GM18517 (cell line): ENCODE measurements at regions not wholly inside any gene's neighbourhood (a gene's known extent, or its start where the extent isn't known, plus 50 kb on each side); places are given as distances from the start of the nearest gene placed in this dataset.

Experiments used
- ATAC-seq: cut with Tn5 transposase; IDR thresholded peaks from one replicate; pipeline ENCODE4 v1.9.1; 2021; ENCODE audit warnings: mild to moderate bottlenecking, moderate library complexity; ENCODE audit not compliant: unreplicated experiment

DNA sequence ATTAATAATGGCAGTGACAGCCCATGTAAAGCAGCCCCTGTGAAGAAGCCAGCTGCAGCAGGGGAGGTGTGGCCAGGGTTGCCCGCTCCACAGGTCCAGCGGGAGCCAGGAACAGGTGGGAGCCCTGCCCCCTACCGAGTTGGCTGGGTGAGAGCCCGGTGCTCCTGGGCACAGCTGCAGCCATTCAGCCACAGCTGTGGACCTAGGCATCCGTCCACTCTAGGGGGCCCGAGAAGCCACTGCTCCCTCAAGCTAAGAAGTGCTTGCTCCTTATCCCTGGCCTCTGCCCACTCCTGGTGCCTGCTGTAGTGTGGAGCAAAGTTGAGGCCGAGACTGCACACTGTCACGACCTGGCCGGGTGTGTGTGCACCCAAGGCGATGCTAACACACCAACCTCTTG lies 1469.0 kb downstream of the PCDH7 start:
- no peak for ATAC-seq

DNA sequence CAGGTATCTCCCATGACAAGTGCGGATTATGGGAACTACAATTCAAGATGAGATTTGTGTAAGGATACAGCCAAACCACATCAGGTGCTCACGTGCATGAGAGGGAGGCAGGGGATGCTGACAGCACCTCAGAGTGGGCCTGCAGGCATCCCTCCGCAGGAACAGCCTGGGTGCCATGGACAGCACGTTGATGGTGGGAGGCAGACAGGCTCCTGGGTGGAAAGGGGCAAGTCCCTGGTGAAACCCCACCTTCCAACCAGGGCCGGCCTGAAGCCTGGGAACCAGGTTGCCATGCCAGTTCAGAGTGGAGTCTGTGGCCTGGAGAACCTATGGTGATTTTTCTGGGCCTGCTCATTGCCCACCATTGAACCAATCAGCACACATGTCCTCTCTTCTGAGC lies 1469.6 kb downstream of the PCDH7 start:
- ATAC-seq, result no peak

DNA sequence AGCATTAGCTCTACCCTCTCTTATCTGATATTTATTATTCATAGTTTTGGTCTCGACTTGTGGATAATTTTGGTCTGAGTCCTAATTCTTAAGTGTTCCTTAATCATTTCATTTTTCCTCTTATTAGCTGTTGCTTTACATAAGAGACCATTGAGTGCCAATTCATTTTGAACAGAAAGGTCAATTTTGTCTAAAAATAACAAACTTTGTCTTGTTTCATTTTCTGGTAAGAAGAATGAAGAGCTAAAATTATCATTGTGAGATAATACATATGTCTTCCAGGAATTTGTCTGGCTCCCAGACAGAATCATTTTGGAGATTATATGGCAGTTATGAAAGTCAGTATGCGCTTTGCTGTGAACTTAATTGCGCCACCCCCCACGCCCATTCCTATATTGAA lies 1471.8 kb downstream of the PCDH7 start:
- no peak for ATAC-seq

GRCh38 chr4:32192363-32192762 lies 1472.2 kb downstream of the PCDH7 start:
- no peak for ATAC-seq

- ATAC-seq, result no peak
Observed at GRCh38 chr4:32192991-32193390, 1472.8 kb downstream of the PCDH7 start.

DNA sequence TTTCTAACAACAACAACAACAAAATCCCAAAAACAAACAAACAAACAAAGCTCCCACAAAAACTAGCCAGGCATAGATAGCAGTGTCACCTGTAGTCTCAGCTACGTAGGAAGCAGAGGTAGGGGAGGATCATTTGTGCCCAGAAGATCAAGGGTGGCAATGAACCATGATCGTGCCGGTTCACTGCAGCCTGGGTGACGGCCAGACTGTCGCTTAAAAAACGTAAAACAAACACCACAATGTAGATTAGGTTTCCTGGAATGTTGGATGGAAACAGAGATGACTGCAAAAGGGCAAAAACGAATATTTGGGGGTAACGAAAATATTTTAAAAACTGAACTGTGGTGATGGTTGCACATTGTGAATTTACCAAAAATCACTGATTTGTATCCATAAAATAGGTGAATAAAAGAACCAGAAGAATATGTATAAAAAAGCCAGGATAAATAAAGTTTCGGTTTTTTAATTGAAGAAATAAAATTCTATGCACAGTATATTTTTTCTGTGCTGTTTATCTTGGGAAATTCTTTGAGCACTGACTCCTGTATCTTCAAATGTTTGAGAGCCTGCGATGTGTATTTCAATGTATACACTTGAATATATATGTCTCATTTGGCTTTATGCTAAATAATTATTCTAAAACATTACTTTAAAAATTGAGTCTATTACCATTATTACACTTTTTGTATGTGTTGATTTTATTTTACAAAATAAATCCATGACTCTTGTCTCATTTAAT lies 1477.0 kb downstream of the PCDH7 start:
- no peak for ATAC-seq

DNA sequence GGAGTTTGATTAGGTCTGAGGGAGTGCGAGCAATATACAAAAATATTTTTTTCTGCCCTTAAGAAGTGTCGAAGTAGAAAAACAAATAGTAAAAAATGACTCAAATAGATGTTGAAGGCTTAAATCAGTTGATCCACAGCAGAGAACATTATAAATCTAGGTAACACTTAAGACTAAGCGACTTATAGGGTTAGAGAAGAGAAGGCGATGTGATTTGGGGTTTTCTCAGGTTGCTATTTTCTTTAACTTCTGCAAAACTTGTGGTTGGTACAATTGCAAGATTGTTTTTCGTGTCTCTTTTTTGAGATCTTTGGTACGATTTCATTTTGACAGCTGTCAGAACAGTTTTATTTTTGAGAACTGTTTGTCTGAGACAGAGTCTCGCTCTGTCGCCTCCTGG lies 1479.5 kb downstream of the PCDH7 start:
- no peak for ATAC-seq

- no peak for ATAC-seq
Observed at GRCh38 chr4:32203340-32203739, 1483.2 kb downstream of the PCDH7 start.

- no peak for ATAC-seq
Observed at GRCh38 chr4:32206756-32207155, 1486.6 kb downstream of the PCDH7 start.

DNA sequence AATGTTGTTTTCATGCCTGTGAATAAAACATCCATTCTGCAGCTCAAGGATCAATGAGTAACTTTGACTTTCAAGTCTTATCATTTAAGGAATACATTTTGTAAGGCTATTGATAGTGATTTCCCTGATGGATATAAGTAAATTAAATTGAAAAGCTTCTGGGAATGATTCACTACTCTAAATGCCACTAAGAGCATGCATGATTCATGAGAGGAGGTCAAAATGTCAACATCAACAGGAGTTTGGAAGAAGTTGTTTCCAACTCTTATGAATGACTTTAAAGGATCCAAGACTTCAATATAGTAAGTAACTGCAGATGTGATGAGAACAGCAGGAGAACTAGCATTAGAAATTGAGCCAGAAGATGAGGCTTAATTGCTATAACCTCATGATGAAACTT lies 1487.3 kb downstream of the PCDH7 start:
- ATAC-seq, result no peak

DNA sequence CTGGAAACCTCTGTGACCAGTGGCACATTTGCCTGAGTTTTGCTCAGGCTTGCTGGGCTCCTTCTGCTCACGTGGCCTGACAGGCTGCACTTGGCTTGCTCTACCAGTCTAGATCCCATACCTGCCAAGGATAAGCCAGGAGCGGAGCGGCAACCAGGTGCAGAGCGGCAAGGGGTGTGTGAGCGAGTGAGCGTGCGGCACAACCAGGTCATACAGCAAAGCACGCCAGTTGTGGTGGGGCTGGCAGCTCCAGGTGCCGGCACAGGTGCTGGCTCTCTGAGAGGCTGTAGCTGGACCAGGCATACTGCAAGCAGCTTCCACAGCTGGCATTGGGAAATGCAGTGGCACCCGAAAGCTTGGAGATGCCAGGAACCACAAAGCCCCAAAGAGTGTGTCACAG lies 1495.1 kb downstream of the PCDH7 start:
- ATAC-seq, result no peak

- ATAC-seq, result no peak
Observed at GRCh38 chr4:32216502-32216901, 1496.3 kb downstream of the PCDH7 start.

DNA sequence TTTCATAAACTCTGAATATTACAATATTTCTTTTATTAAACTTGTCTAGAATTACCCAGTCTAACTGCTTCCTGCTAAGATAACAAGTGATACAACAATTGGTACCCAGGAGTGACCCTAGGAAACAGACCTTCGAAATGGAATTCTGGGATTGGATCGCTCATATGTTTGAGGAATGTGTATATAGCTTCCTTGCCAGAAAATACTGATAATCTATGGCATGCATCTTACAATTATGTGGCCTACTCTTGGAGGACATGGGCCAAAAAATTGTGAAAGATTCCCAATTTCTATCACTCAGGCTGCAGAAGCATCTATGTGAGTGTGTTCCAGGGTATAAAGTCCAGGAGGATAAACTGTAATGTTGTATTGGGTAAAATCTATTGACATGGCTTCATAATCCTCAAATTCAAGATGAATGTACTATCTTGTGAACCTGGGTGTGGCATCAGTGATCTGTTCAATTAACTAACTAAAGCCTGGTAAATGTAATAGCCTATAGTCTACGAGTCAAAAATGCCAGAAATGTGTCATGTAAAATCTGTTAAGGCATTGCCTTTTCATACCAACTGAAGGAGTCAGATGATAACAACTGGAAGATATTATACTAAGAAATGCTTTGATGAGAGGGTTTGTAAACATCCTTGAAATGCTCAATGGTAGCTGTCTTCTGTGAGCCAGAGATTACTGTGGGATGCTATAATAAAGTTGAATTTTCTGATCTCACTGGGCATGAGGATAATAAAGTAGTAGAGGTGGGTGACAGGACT lies 1499.3 kb downstream of the PCDH7 start:
- no peak for ATAC-seq

GRCh38 chr4:32226204-32226603 lies 1506.0 kb downstream of the PCDH7 start:
- no peak for ATAC-seq

GRCh38 chr4:32226733-32227132 lies 1506.6 kb downstream of the PCDH7 start:
- no peak for ATAC-seq

DNA sequence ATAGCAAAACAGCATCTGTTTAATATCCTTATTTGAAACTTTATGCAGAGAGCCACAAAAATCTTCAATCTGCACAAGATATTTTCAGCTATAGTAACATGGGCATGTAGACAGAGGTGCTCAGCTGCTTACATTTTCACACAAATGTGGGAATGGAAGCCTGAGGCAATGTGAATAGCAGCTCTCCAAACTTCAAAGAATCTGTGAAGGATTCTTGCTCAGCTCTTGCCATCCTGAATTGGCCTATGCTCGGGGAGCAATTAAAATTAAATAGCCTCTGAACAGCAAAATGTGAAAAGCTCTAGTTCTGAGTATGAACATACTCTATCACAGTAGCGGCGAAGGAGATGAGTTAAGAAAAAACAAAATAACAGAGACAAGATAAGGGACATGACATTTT lies 1523.8 kb downstream of the PCDH7 start:
- no peak for ATAC-seq

DNA sequence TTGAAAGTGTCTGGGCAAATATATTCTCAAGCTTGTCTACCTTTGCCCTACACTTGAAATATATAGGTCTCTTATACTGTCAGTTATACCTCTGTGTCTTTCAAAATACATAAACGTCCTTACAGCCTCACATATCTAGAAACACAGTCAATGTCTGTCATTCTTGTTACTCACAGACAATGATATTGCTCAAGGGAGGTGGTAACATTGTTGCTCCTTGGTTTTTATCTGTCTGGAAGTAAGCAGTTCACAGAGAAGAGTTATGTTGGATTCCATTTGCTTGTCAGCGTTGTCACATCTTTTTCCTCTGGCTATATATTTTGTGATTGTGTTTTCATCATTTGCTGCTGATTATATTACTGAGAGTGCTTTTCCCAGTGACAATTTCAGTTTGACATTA lies 1528.9 kb downstream of the PCDH7 start:
- no peak for ATAC-seq

- ATAC-seq, result no peak
Observed at GRCh38 chr4:32251126-32251525, 1531.0 kb downstream of the PCDH7 start.

- ATAC-seq, result no peak
Observed at GRCh38 chr4:32251926-32252325, 1531.8 kb downstream of the PCDH7 start.

GRCh38 chr4:32254216-32254615 lies 1534.0 kb downstream of the PCDH7 start:
- ATAC-seq, result no peak

GRCh38 chr4:32258986-32259385 lies 1538.8 kb downstream of the PCDH7 start:
- ATAC-seq, result no peak

DNA sequence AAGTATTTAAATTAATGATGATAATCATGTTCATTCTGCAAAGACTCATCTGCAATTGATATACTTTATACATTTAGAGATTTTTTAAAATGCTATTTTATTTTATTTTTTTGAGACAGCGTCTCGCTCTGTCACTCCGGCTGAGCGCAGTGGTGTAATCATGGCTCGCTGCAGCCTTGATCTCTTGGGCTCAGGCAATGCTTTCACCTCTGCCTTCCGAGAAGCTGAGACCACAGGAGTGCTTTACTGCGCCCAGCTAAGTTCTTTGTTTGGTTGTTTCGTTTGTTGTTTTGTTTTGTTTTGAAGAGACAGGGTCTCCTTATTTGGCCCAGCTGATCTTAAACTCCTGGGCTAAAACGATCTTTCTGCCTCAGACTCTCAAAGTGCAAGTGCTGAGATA lies 1541.0 kb downstream of the PCDH7 start:
- no peak for ATAC-seq

- no peak for ATAC-seq
Observed at GRCh38 chr4:32268863-32269262, 1548.7 kb downstream of the PCDH7 start.
